ENCODE measurements at regions not wholly inside any gene's neighbourhood (a gene's known extent, or its start where the extent isn't known, plus 50 kb on each side); places are given as distances from the start of the nearest gene placed in this dataset.

DNA sequence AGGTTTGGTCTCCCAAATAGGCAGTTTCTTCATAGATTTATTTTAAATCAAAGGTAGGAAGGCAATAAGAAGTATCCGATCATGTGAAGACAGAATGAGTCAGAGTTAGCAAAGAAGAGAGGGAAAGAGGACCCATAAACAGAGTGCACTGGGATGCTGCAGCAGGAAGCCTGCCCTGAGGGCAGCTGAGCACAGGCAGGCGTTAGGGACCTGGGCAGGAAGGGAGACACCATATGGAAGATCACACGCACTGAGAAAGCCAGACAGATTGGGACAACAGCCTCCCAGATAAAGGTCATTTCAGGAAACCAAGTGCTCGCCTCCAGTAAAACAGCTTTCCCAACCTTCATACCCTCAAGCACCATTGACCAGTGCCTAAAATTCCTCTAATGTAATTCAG is 598.0 kb downstream of the EFNB2 start:
- TF ChIP-seq, protein P1, sequence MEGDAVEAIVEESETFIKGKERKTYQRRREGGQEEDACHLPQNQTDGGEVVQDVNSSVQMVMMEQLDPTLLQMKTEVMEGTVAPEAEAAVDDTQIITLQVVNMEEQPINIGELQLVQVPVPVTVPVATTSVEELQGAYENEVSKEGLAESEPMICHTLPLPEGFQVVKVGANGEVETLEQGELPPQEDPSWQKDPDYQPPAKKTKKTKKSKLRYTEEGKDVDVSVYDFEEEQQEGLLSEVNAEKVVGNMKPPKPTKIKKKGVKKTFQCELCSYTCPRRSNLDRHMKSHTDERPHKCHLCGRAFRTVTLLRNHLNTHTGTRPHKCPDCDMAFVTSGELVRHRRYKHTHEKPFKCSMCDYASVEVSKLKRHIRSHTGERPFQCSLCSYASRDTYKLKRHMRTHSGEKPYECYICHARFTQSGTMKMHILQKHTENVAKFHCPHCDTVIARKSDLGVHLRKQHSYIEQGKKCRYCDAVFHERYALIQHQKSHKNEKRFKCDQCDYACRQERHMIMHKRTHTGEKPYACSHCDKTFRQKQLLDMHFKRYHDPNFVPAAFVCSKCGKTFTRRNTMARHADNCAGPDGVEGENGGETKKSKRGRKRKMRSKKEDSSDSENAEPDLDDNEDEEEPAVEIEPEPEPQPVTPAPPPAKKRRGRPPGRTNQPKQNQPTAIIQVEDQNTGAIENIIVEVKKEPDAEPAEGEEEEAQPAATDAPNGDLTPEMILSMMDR (conservative IDR thresholded peaks at IDR 0.05; ENCODE audit: low read depth, low read length): no peak
- no peak for DNase-seq (ENCODE audit: low read depth)
- no peak overlapping the region for H3K4me3 ChIP-seq (ENCODE audit: low read length)

DNA sequence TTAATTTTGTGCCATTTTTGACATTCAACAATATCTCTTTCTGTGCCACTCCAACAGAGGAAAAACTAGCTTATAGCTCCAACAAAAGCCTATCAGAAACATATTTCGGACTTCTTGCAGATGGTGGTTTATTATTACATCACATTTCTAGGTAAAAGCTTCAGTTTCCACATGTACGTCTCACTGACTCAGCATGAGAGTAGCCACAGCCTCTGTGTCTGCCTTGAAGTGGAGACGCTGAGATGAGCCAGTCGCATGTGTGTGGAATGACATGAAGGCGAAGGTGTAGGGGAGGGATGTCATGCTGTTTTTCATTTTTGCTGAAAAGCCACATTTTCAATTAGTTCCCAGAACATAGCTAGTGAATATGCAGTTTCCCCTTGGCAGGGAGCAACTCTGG is 598.6 kb downstream of the EFNB2 start:
- DNase-seq (ENCODE audit: low read depth): no peak
- H3K4me3 ChIP-seq (ENCODE audit: low read length): no peak overlapping the region
- TF ChIP-seq, protein P1 (conservative IDR thresholded peaks at IDR 0.05; ENCODE audit: low read depth, low read length): no peak

DNA sequence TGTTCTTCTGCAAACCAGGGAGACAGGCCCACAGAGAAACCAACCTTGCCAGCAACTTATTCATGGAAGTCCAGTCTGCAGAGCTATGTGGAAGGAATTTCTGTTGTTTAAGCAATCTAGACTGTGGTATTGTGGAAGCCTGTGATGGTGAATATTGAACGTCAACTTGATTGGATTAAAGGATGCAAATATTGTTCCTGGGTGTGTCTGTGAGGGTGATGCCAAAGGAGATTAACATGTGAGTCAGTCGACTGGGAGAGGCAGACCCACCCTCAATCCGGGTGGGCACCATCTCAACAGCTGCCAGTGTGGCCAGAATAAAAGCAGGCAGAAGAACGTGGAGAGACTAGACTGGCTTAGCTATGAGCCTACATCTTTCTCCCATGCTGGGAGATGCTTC is 606.0 kb downstream of the EFNB2 start:
- DNase-seq (ENCODE audit: low read depth): peak; percentile 83
- TF ChIP-seq, protein P1 (conservative IDR thresholded peaks at IDR 0.05; ENCODE audit: low read depth, low read length): no peak
- no peak overlapping the region for H3K4me3 ChIP-seq (ENCODE audit: low read length)

DNA sequence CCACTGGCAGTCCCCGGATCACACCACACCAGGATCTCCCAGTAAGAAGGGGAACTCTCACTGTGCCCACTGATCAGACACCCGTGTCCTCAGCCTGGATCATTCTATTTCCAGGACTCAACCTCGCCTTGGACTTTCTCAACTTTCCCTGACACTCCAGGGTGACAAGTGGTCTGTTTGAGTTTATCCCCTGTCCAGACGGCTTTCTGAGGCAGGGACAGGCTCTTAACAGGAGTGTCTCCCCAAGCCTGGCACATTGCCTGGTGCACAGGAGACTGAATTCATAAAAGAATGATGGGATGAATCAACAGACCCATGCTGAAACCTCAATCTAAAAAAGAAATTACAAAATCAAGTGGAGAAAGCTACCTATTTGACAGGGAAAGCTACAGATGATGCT is 606.6 kb downstream of the EFNB2 start:
- no peak for DNase-seq (ENCODE audit: low read depth)
- TF ChIP-seq, protein P1 (conservative IDR thresholded peaks at IDR 0.05; ENCODE audit: low read depth, low read length): no peak
- H3K4me3 ChIP-seq (ENCODE audit: low read length): no peak overlapping the region

DNA sequence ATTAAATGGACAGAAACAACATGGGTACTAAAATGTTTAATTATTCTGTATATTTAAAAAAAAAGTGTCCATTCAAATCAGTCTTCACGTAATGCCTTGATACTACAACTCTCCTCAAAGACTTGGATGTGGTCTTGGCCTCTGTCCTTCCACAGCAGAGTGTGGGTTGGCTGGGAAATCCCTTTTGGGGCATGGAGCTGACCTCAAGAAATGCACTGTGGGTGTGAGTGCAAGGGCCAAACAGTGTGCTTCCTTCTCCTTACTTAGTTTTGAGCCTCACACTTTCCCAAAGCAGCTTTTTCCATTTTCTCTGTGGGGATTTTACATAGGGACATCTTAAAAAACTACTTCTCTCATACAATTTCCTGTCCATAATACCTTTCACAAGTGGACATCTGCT is 607.4 kb downstream of the EFNB2 start:
- H3K4me3 ChIP-seq (ENCODE audit: low read length): no peak overlapping the region
- no peak for DNase-seq (ENCODE audit: low read depth)
- TF ChIP-seq, protein P1 (conservative IDR thresholded peaks at IDR 0.05; ENCODE audit: low read depth, low read length): no peak

DNA sequence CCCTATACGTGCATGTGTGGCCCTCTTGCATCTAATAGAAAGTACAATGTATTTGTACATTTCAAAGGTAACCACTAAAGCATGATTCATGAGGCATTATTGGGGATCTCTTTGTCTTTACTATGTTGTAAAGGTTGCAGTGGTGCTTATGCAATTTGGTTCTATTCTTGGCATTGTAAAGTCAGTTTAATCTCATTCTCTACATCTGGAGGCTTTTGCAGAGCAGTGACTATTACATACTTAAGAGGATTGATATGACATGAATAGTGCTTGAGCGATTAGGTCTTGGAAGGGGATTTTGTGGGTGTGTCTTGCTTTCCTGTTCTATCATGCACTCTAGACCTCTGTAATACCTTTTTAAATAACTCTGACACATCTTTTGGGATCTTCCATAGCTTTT is 610.0 kb downstream of the EFNB2 start:
- TF ChIP-seq, protein P1 (conservative IDR thresholded peaks at IDR 0.05; ENCODE audit: low read depth, low read length): no peak
- peak; percentile 88 for DNase-seq (ENCODE audit: low read depth)
- H3K4me3 ChIP-seq (ENCODE audit: low read length): no peak overlapping the region

DNA sequence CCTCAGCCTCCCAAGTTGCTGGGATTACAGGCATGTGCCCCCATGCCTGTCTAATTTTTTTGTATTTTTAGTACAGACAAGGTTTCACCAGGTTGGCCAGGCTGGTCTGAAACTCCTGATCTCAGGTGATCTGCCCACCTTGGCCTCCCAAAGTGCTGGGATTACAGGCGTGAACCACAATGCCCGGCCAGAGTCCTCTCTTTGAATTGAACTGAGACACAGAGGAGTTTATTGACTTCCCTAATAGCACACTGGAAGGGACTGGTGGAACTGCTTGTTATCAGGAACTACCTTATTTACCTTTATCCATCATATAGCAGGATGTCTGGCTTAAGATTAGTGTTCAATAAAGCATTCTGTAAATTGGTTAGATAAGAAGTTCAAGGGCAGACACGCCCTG is 613.8 kb downstream of the EFNB2 start:
- no peak overlapping the region for H3K4me3 ChIP-seq (ENCODE audit: low read length)
- no peak for DNase-seq (ENCODE audit: low read depth)
- TF ChIP-seq, protein P1 (conservative IDR thresholded peaks at IDR 0.05; ENCODE audit: low read depth, low read length): no peak

Data from retinal pigment epithelial cell (primary cell).